OCI-LY7 (cell line): ENCODE measurements at regions not wholly inside any gene's neighbourhood (a gene's known extent, or its start where the extent isn't known, plus 50 kb on each side); places are given as distances from the start of the nearest gene placed in this dataset.

ENCODE experiments used
- CTCF ChIP-seq: fragments of 200-600 bp; sonication (generic); conservative IDR thresholded peaks from 2 replicates; pipeline ENCODE4 v1.5.1; 2014; ENCODE audit warnings: mild to moderate bottlenecking, antibody characterized with exemption, low read length, moderate library complexity, mixed read lengths
- EZH2phosphoT487 ChIP-seq: fragments of 200-600 bp; sonication (generic); IDR thresholded peaks from 2 replicates; pipeline ENCODE4 v1.6.1; 2018; ENCODE audit warnings: low read depth, borderline replicate concordance, mild to moderate bottlenecking, mixed run types, antibody characterized with exemption, low read length, moderate library complexity, mixed read lengths

GRCh38 chr18:1229634-1230033 lies 325.0 kb downstream of the ADCYAP1 start:
- TF ChIP-seq CTCF (no peak), EZH2phosphoT487 (no peak)
